ENCODE measurements at regions not wholly inside any gene's neighbourhood (a gene's known extent, or its start where the extent isn't known, plus 50 kb on each side); places are given as distances from the start of the nearest gene placed in this dataset.

- TF ChIP-seq CTCF (IDR thresholded peaks at IDR 0.05 in 4 of 5, conservative IDR thresholded peaks at IDR 0.05 in 1 of 5) (no peak), POLR2A (IDR thresholded peaks at IDR 0.05) (no peak)
These were observed 159.6 kb downstream of the LSM5 start for GRCh38 chr7:32330602-32331001.

All from gastrocnemius medialis (tissue), 4 donors.